Colonic mucosa (tissue), 4 donors: ENCODE measurements at regions not wholly inside any gene's neighbourhood (a gene's known extent, or its start where the extent isn't known, plus 50 kb on each side); places are given as distances from the start of the nearest gene placed in this dataset.

Experiments
- DNase-seq: peaks from one replicate; pipeline ENCODE4 v3.0.0-alpha.2; 2020
- H3K27ac ChIP-seq: fragments of 200-600 bp; one replicate; pipeline ENCODE4 v1.8.0; 2021
- H3K27me3 ChIP-seq: fragments of 200-600 bp; one replicate; pipeline ENCODE4 v1.8.0; 2021
- H3K36me3 ChIP-seq: fragments of 200-600 bp; one replicate; pipeline ENCODE4 v1.8.0; 2021
- H3K4me1 ChIP-seq: fragments of 200-600 bp; one replicate; pipeline ENCODE4 v1.8.0; 2021; ENCODE audit warnings: mild to moderate bottlenecking
- H3K4me3 ChIP-seq: fragments of 200-600 bp; one replicate; pipeline ENCODE4 v1.8.0; 2021
- H3K9ac ChIP-seq, 2 donors: one replicate each; pipeline ENCODE4 v1.7.0; 2013; ENCODE audit warnings: control low read depth in 2 of 2, low read depth in 2 of 2, low read length in 2 of 2
- H3K9me3 ChIP-seq: fragments of 200-600 bp; one replicate; pipeline ENCODE4 v1.8.0; 2021
- intact Hi-C: fragments of 100-400 bp; cut with DNase I; formaldehyde crosslinking; loops from one replicate; pipeline ENCODE4 v1.14.1; 2022
- TF ChIP-seq, protein P1 (sequence below): fragments of 200-600 bp; IDR thresholded peaks from one replicate; pipeline ENCODE4 v1.8.0; 2022; ENCODE audit warnings: antibody characterized with exemption, mild to moderate bottlenecking
- donor health status: healthy.
- donor health status: DM: no; HTN: no; CAD: no.
- donor health status: DM: no; HTN: no; CAD: no.

DNA sequence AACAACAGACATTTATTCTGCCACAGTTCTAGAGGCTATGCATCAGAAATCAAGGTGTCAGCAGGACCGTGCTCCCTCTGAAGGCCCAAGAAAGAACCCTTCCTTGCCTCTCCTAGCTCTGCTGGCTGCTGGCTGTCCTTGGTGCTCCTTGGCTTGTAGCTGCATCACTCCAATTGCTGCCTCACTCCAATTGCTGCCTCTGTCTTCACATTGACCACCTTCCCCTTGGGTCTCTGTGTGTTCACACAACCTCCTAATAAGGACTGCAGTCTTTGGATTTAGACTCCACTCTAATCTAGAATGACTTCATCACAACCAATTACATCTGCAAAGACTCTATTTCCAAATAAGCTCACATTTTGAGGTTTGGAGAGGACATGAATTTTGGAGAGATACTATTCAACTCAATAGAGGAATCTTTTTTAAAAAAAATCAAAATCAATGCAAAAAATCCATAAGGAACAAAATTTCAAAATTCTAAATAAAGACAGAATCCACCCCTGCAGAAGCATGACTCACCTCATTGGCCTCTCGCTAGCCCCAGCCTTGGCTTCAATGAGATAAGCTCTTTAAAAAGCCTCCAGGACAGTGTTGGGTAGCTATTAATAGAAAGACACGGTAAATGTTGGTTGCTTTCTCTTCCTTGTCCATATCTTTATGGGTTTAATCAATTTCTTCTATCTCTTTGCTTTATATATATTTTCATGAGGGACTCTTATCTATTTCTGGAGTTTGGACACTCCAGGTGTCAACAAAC, 267.6 kb upstream of the MGAT5 start:
- Histone ChIP-seq H3K9me3 (no peaks in the 10 kb centered on the region), H3K4me3 (no peak overlapping the region), H3K4me1 (no peaks in the 10 kb centered on the region), H3K36me3 (no peaks in the 10 kb centered on the region), H3K27ac (no peak overlapping the region), H3K9ac (no peak overlapping the region), H3K27me3 (no peaks in the 10 kb centered on the region)
- TF ChIP-seq, protein P1, sequence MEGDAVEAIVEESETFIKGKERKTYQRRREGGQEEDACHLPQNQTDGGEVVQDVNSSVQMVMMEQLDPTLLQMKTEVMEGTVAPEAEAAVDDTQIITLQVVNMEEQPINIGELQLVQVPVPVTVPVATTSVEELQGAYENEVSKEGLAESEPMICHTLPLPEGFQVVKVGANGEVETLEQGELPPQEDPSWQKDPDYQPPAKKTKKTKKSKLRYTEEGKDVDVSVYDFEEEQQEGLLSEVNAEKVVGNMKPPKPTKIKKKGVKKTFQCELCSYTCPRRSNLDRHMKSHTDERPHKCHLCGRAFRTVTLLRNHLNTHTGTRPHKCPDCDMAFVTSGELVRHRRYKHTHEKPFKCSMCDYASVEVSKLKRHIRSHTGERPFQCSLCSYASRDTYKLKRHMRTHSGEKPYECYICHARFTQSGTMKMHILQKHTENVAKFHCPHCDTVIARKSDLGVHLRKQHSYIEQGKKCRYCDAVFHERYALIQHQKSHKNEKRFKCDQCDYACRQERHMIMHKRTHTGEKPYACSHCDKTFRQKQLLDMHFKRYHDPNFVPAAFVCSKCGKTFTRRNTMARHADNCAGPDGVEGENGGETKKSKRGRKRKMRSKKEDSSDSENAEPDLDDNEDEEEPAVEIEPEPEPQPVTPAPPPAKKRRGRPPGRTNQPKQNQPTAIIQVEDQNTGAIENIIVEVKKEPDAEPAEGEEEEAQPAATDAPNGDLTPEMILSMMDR: no peak
- intact Hi-C loops: no loop called here
- no peak for DNase-seq

DNA sequence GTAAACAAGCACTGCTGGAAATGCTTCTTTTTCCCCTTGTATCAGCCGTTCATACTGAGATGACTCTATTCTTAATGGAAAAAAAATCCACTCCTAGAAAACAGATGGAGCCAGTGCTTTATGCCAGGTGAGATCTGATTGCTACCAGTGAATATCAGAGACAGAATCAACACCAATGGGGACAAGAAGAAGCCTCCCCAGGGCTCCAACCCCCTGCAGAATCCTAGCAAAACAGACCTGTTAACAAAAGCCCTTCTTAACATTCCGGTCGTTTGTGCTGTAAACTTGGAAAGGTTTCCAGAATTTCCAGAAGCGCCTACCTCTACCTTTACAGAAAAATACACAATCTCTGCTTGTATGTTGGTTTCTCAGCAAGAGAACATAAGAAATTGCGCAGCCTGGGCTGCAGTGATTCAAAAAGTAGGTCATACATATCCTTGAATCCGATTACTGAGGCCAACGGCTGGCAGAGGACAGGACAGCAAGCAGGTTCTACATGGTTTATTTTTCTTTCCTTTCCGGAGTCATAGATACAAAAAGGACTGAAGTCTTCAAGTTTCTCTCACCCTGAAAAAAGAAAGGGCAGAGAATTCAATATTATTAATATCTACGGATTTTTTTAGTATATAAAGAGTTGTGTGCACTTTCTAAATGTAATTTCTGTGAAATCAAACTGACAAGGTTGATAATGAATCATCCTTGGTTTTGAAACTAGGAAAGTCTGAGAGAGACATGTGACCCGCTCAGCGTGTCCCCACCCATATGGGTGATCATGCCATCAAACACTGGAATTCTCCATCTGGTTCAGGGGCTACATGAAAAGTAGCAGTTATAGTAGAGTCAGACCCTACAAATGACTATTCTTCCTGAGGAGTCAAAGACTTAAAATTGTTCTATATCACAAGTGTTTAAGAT, 266.7 kb upstream of the MGAT5 start:
- Histone ChIP-seq H3K9ac (no peak overlapping the region), H3K4me3 (no peak overlapping the region), H3K27ac (no peak overlapping the region), H3K36me3 (no peaks in the 10 kb centered on the region), H3K9me3 (no peaks in the 10 kb centered on the region), H3K27me3 (no peaks in the 10 kb centered on the region), H3K4me1 (no peaks in the 10 kb centered on the region)
- intact Hi-C loops: no loop called here
- TF ChIP-seq, protein P1: no peak
- no peak for DNase-seq

DNA sequence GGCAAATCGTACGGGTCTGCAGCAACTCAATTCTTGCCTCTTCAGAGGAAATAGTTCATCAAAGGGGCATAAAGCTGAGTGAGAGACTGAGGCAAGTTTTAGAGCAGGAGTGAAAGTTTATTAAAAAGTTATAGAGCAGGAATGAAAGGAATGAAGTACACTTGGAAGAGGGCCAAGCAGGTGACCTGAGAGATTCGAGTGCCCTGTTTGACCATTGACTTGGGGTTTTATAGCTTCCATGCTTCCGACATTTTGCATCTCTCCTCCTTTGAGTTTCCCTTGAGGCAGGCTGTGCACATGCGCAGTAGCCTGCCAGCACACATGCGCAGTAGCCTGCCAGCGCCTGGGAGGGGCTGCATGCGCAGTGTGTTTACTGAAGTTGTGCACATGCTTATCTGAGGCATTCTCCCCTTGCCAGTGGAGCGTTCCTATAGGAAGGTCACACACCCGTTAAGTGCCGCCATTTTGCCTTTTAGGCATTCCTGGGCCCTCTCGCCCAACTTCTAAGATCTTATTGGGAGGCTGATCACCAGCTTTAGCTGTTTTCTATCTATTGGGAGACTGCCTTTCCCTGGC, 265.5 kb upstream of the MGAT5 start:
- no peaks in the 10 kb centered on the region for H3K36me3 ChIP-seq
- TF ChIP-seq, protein P1: no peak
- no peaks in the 10 kb centered on the region for H3K27me3 ChIP-seq
- intact Hi-C loops: no loop called here
- no peaks in the 10 kb centered on the region for H3K4me1 ChIP-seq
- H3K9ac ChIP-seq: no peak overlapping the region
- no peak overlapping the region for H3K27ac ChIP-seq
- DNase-seq: no peak
- no peaks in the 10 kb centered on the region for H3K9me3 ChIP-seq
- H3K4me3 ChIP-seq: no peak overlapping the region

DNA sequence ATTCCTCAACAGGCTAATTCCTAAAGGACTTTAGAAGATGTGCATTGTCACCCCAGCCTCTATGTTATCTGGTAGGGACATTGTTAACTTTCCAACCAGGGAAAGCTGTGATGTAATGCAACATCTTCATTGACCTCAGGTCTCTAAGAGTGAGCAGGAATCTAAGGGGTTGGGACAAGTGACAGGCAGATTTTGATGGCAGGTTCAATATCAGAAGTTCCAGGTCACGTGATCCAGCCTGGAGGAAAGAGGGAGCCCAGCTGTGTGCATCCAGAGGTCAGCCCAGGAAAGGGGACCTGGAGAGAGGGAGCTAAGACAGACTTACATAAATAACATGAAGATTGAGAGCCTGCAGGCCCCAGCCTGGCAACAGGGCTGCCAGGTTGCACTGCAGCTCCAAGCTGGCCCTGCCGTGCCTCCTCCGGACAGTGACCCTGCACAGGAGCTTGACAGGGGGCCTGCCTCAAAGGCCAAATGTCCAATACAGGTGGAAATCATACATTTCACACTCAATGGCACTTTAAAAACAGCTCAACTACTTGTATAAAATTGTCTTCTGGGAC, 262.2 kb upstream of the MGAT5 start:
- TF ChIP-seq, protein P1: no peak
- Histone ChIP-seq H3K27ac (no peak overlapping the region), H3K4me3 (no peak overlapping the region), H3K27me3 (no peaks in the 10 kb centered on the region), H3K9ac (no peak overlapping the region), H3K36me3 (no peaks in the 10 kb centered on the region), H3K9me3 (no peaks in the 10 kb centered on the region), H3K4me1 (no peaks in the 10 kb centered on the region)
- intact Hi-C loops: no loop called here
- DNase-seq: no peak

DNA sequence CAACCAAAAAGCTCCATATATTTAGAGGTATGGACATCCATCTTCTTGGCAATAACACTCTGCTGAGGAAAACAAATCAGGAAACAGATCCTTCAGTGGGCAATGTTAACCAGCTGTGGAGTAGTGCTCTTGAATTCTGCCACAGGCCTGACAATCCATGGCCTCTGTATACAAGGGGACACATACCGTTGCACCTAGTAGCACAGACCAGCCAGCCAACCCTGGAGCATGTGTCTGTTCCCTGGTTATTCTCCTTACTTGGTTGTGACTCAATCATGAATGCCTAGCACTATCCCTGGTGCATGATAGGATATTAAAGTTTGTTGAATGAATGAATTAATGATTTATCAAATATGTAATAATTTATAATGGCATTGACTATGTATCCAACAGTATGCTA, 261.4 kb upstream of the MGAT5 start:
- Histone ChIP-seq H3K9me3 (no peaks in the 10 kb centered on the region), H3K9ac (no peak overlapping the region), H3K27me3 (no peaks in the 10 kb centered on the region), H3K27ac (no peak overlapping the region), H3K4me1 (no peaks in the 10 kb centered on the region), H3K4me3 (no peak overlapping the region), H3K36me3 (no peaks in the 10 kb centered on the region)
- intact Hi-C loops: no loop called here
- no peak for DNase-seq
- TF ChIP-seq, protein P1: no peak
